ENCODE measurements at regions not wholly inside any gene's neighbourhood (a gene's known extent, or its start where the extent isn't known, plus 50 kb on each side); places are given as distances from the start of the nearest gene placed in this dataset.

DNA sequence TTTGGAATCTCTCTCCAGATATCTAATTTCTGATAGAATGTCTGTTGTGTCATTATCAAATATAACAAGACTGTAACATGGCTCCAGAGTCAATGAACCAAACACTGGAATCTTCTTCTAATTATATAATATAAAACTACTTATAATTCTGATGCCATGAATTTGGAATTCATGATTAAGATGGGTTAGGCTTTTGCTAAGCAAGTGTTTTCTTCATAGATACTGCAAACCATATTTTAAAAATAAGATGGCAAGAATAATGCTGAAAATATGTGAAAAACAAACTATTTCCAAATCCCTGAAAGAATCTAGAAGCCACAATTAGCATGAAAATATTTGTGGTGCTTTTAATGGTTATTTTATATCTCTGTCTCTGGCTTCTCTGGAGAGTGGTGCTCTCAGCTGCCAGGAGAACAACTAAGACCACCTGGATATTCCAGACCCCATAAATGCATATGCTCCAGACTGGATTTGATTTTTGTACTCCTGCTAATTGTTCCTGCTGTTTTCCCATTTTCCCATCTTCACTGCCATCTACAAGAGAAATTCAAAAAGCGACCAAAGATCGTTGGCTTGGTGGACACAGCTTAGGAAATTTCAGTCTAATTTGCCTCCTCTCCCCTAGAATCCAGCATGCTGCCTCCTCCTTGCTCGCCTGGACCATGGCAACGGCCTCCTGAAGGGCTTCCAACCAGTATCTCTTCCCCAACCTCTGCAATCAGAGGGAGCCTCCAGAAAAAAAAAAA is 418.9 kb downstream of the SETD4 start:
- TF ChIP-seq, protein P1, sequence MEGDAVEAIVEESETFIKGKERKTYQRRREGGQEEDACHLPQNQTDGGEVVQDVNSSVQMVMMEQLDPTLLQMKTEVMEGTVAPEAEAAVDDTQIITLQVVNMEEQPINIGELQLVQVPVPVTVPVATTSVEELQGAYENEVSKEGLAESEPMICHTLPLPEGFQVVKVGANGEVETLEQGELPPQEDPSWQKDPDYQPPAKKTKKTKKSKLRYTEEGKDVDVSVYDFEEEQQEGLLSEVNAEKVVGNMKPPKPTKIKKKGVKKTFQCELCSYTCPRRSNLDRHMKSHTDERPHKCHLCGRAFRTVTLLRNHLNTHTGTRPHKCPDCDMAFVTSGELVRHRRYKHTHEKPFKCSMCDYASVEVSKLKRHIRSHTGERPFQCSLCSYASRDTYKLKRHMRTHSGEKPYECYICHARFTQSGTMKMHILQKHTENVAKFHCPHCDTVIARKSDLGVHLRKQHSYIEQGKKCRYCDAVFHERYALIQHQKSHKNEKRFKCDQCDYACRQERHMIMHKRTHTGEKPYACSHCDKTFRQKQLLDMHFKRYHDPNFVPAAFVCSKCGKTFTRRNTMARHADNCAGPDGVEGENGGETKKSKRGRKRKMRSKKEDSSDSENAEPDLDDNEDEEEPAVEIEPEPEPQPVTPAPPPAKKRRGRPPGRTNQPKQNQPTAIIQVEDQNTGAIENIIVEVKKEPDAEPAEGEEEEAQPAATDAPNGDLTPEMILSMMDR (IDR thresholded peaks at IDR 0.05): no peak
- TF ChIP-seq POLR2A (IDR thresholded peaks at IDR 0.05): no peak
